GM12891 (cell line): ENCODE measurements at regions not wholly inside any gene's neighbourhood (a gene's known extent, or its start where the extent isn't known, plus 50 kb on each side); places are given as distances from the start of the nearest gene placed in this dataset.

Source experiments
- POLR2A ChIP-seq: IDR thresholded peaks from 2 replicates; pipeline ENCODE4 v1.6.1; 2011; ENCODE audit warnings: low read depth, low read length, control low read depth
- POLR2AphosphoS5 ChIP-seq: IDR thresholded peaks from 2 replicates; pipeline ENCODE4 v1.6.1; 2011; ENCODE audit warnings: low read depth, low read length, control low read depth
- POU2F2 ChIP-seq: IDR thresholded peaks from 2 replicates; pipeline ENCODE4 v1.6.1; 2011; ENCODE audit warnings: low read depth, mild to moderate bottlenecking, control low read depth, low read length, moderate library complexity

GRCh38 chr5:99617335-99617734, 688.5 kb upstream of the CHD1 start:
- TF ChIP-seq POLR2AphosphoS5 (no peak), POLR2A (no peak), POU2F2 (no peak)
